CD4-positive, alpha-beta T cell treated with Interleukin-4 for 1 hour (primary cell): ENCODE measurements at regions not wholly inside any gene's neighbourhood (a gene's known extent, or its start where the extent isn't known, plus 50 kb on each side); places are given as distances from the start of the nearest gene placed in this dataset.

Experiments used
- DNase-seq, 2 donors: peaks; one replicate each; pipeline ENCODE4 v3.0.0-alpha.2; 2020 to 2022

DNA sequence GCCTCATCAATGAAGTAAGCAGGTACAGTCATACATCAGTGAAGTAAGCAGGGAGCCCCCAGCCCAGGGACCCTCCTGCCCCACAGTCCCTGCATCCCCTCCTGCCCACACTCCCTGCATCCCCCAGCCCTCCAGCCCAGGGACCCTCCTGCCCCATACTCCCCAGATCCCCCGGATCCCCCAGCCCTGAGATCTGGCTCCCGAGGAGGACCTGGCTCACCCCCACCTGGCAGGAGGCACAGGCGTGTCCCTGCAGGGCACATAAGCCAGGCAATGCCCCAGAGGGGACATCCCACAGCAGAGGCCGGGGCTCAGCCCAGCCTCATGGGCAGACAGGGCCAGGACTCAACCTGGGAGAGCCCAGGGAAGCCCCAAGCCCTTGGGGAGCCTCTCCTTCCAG is 53.6 kb upstream of the TPM4 start:
- DNase-seq = no peak

DNA sequence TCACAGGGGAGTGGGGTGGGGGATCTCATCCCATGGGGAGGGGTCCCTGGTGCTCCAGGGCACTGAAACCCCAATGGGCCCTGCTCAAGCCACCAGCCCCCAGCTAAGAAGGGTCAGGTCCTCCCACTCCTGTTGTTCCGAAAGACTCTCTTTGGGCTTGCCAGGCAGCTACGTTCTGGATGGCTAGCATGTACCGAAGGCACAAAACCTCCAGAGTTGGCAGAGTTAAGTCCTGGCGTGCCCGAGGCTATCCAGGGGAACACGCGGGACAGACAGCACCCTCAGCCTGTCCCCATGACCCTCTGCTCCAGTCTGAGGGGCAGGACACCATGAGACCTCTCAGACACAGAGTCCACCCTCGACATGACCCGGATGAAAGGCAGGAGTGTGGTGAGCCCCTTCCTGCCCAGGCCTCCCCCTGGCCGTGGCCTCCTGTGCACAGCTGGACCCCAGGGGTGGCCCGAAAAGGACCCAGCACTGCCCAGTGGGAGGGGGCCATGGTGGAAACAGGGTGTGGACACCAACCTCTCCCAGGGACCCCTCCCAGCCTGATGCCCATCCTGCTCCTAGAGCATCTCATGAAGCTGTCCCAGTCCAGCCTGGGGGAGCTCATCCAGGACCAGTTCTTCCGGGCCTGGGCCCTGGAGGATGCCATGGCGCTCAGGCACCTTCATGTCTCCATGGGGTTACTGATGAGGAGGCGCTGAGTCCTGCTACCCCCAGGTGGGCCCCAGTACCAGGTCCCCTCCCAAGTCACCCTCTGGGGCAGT is 53.0 kb upstream of the TPM4 start:
- no peak for DNase-seq

DNA sequence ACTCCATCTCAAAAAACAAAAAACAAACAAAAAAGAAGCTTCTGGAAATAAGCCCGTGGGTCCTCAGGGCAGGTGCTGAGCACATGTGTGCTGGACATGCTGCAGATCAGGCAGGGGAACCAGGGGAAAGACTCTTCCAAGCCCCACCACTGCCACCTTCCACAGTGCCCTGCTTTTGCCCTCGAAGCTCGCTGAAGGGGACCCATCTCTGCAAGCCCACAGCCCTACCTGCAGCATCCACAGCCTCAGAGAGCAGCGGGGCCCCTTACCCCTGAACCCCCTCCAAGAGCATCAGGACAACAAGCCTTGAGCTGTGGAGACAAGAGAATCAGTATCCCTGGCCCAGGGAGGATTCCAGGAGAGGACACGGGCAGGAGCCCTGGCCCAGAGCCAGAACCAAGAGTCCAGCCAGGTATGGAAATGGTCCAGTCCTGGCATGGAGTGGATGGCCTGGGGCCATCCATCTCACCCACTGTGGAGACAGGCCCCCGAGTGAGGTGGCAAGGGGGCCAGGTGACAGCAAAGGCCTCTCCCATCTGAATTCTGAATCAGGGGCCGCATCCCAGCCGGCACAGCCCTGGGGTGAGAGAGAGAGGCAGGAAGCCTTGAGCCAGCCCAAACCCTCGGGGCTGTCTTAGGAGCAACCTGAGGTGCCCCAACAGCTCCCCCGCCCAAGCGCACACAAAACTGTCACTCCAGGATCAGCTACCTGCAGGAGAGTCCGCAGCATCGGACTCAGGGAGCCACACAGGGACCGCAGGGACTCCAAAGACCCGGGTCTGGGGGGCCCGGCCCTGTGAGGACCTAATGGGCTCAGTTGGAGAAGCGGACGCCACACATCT is 51.8 kb upstream of the TPM4 start:
- DNase-seq = no peak

DNA sequence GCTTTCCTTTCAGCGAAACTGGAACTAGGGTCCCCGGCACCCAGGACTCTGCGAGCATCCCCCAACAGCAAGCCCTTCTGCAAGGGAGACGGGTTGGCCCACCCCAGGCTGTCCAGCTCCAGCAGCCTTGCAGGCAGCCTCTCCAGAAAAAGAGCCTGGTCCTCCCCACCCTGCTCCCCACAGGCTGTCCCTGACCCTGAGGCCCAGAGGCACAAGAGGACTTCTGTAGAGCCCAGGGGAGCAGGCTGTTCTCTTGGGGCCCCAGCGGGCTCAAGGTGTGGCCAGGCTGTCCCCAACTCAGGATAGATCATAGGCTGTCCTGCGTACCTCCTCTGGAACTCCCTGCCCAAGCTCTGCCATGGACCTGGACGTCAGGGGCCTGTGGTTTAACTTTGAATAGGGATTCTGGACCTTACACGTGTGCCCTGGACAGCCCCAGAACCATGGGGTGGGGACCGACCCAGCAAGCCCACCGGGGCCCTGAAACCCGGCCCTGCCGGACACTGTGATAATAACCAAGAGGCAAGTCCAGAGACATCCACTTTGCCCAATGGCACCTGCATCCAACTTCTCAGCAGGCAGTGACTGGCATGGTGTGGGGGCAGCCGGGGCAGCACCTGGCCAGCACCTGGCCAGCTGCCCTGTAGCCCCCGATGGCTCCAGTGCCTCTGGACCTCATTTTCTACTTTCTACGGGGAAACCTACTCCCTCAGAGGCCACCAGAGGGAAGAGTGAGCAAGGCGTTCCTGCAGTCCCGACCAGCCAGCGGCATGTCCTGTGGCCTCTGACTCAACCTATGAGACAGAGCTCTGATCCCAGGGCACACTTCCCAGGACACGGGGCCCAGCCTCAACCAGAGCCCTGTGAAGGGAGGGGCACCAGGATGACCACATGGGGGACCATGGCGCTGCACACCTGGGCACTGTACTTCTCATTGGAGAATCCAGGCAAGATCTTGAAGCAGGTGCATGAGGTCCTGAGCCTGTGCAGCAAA is 50.9 kb upstream of the TPM4 start:
- DNase-seq = no peak

DNA sequence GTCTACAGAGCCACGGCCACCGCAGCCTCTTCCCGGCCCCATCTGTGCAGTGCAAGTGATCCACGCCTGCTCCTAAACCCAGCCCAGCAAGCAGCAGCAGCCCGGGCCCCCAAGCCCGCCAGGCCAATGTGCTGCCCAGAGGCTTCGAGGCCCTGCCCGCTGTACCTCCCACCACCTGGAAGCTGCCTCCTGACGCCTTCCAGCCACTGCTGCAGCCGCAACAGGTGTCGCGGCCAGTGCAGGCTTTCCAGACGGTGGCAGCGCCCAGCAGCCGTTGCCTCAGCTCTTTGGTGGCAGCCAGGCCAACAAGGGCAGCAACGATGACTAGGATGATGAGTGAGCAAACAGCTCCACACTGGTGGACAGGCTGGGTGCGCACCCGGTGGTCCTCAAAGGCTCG is 50.2 kb upstream of the TPM4 start:
- DNase-seq = no peak
